MCF 10A (cell line): ENCODE measurements at regions not wholly inside any gene's neighbourhood (a gene's known extent, or its start where the extent isn't known, plus 50 kb on each side); places are given as distances from the start of the nearest gene placed in this dataset.

Experiments used
- BruUV-seq: library from RNA; stranded (reverse); fragments of 400-500 nt; replicated peaks from 2 replicates; lab custom pipeline; 2021; lab: Mats Ljungman, UMichigan
- CTCF ChIA-PET: fragments of 300-600 bp; sonication (Branson Sonifier 250); formaldehyde crosslinking; extraction: SDS; loops from one replicate; lab custom pipeline; 2021; ENCODE audit warnings: antibody characterized with exemption, inconsistent platforms; lab: Yijun Ruan, JAX
- POLR2A ChIA-PET: fragments of 300-600, 350-650 bp; sonication (Branson Sonifier 250); formaldehyde crosslinking; extraction: SDS; loops from one replicate; lab custom pipeline; 2020; ENCODE audit warnings: antibody characterized with exemption, inconsistent platforms; lab: Yijun Ruan, JAX
- DNase-seq: peaks from one replicate; pipeline ENCODE4 v3.0.0-alpha.2; 2018; ENCODE audit not compliant: unreplicated experiment
- H3K27ac Mint-ChIP-seq: one replicate; pipeline ENCODE4 v1.8.0; 2022; ENCODE audit warnings: mild to moderate bottlenecking, low read depth, mixed read lengths; ENCODE audit not compliant: unreplicated experiment
- H3K27me3 Mint-ChIP-seq: one replicate; pipeline ENCODE4 v1.8.0; 2022; ENCODE audit warnings: mixed read lengths; ENCODE audit not compliant: insufficient read depth, unreplicated experiment
- H3K36me3 Mint-ChIP-seq: one replicate; pipeline ENCODE4 v1.8.0; 2022; ENCODE audit warnings: mild to moderate bottlenecking, moderate library complexity, mixed read lengths; ENCODE audit not compliant: insufficient read depth, unreplicated experiment
- H3K4me1 Mint-ChIP-seq: one replicate; pipeline ENCODE4 v1.8.0; 2022; ENCODE audit warnings: mixed read lengths; ENCODE audit not compliant: insufficient read depth, unreplicated experiment
- H3K4me3 Mint-ChIP-seq: one replicate; pipeline ENCODE4 v1.8.0; 2022; ENCODE audit warnings: mild to moderate bottlenecking, moderate library complexity, mixed read lengths; ENCODE audit not compliant: unreplicated experiment
- H3K9me3 Mint-ChIP-seq: one replicate; pipeline ENCODE4 v1.8.0; 2022; ENCODE audit warnings: mixed read lengths; ENCODE audit not compliant: unreplicated experiment
- CTCF ChIP-seq: fragments of 200-600 bp; IDR thresholded peaks from one replicate; pipeline ENCODE4 v1.8.0; 2022; ENCODE audit warnings: antibody characterized with exemption, mild to moderate bottlenecking; ENCODE audit not compliant: unreplicated experiment
- intact Hi-C: fragments of 100-400 bp; cut with micrococcal nuclease; formaldehyde crosslinking; loops from 2 replicates; pipeline ENCODE4 v1.14.1; 2022

DNA sequence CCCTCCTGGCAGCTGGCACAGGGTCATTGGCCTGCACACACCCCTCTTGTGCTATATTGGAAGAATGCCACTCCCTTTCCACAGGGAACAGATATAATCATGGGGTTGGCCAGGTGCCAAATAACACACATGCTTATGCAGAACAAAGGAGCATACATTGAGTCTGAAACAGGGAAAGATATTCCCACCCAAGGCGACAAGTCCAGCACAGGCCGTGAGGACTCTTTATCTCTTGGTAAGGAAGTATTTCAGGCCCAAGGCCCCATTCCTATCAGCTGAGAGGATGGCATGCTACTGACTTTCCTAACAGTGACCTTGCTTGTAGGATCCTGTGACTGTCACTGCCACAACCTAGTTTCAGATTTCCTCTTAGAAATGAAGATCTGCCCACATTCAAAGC lies 59.0 kb upstream of the STXBP6 start:
- no peaks in the 10 kb centered on the region for H3K36me3 Mint-ChIP-seq
- no peaks in the 10 kb centered on the region for H3K27me3 Mint-ChIP-seq
- intact Hi-C loops, result no loop called here
- peak; percentile 0 for DNase-seq
- no peak overlapping the region for H3K4me3 Mint-ChIP-seq
- no peaks in the 10 kb centered on the region for H3K4me1 Mint-ChIP-seq
- BruUV-seq, result no TSS peak
- TF ChIP-seq CTCF, result no peak
- no peak overlapping the region for H3K27ac Mint-ChIP-seq
- CTCF ChIA-PET, result interaction anchor here (0.7 kb wide), 1 partner anchor 24 kb away, joined by 3 read pairs; no protein-coding TSS in a partner anchor
- H3K9me3 Mint-ChIP-seq, result no peaks in the 10 kb centered on the region
- POLR2A ChIA-PET, result no interaction called here

GRCh38 chr14:25108291-25108690 lies 58.3 kb upstream of the STXBP6 start:
- Mint-ChIP-seq H3K9me3 (no peaks in the 10 kb centered on the region), H3K36me3 (no peaks in the 10 kb centered on the region), H3K27me3 (no peaks in the 10 kb centered on the region), H3K4me1 (no peaks in the 10 kb centered on the region), H3K27ac (no peak overlapping the region), H3K4me3 (no peak overlapping the region)
- no peak for TF ChIP-seq CTCF
- no peak for DNase-seq
- no TSS peak for BruUV-seq
- POLR2A ChIA-PET, result no interaction called here
- CTCF ChIA-PET, result no interaction called here
- intact Hi-C loops, result no loop called here

GRCh38 chr14:25103820-25104219 lies 53.9 kb upstream of the STXBP6 start:
- no peaks in the 10 kb centered on the region for H3K9me3 Mint-ChIP-seq
- no peak for DNase-seq
- H3K4me1 Mint-ChIP-seq, result no peaks in the 10 kb centered on the region
- ChIA-PET POLR2A (no interaction called here), CTCF (no interaction called here)
- no TSS peak for BruUV-seq
- TF ChIP-seq CTCF, result no peak
- no peak overlapping the region for H3K27ac Mint-ChIP-seq
- H3K4me3 Mint-ChIP-seq, result no peak overlapping the region
- no peaks in the 10 kb centered on the region for H3K36me3 Mint-ChIP-seq
- intact Hi-C loops, result no loop called here
- no peaks in the 10 kb centered on the region for H3K27me3 Mint-ChIP-seq

GRCh38 chr14:25103271-25103670 lies 53.3 kb upstream of the STXBP6 start:
- TF ChIP-seq CTCF, result no peak
- Mint-ChIP-seq H3K9me3 (no peaks in the 10 kb centered on the region), H3K27me3 (no peaks in the 10 kb centered on the region), H3K36me3 (no peaks in the 10 kb centered on the region), H3K4me3 (no peak overlapping the region), H3K27ac (no peak overlapping the region), H3K4me1 (no peaks in the 10 kb centered on the region)
- no peak for DNase-seq
- CTCF ChIA-PET, result no interaction called here
- POLR2A ChIA-PET, result no interaction called here
- BruUV-seq, result no TSS peak
- intact Hi-C loops, result no loop called here
